Activated naive CD8-positive, alpha-beta T cell treated with anti-CD3 and anti-CD28 coated beads, Interleukin-2, amount 50 U/mL, for 16 hours (primary cell): ENCODE measurements at regions not wholly inside any gene's neighbourhood (a gene's known extent, or its start where the extent isn't known, plus 50 kb on each side); places are given as distances from the start of the nearest gene placed in this dataset.

Experiments used
- DNase-seq: peaks from one replicate; pipeline ENCODE4 v3.0.0-alpha.2; 2020; ENCODE audit warnings: low read depth, low spot score

GRCh38 chr2:118568700-118569099 lies 278.7 kb downstream of the EN1 start:
- no peak for DNase-seq

- no peak for DNase-seq
These were observed 281.5 kb downstream of the EN1 start for GRCh38 chr2:118565786-118566540.

- no peak for DNase-seq
These were observed 282.1 kb downstream of the EN1 start for GRCh38 chr2:118565301-118565700.

GRCh38 chr2:118562144-118562543 lies 285.3 kb downstream of the EN1 start:
- DNase-seq: no peak

- no peak for DNase-seq
These were observed 288.6 kb downstream of the EN1 start for GRCh38 chr2:118558846-118559245.

GRCh38 chr2:118557791-118558190 lies 289.7 kb downstream of the EN1 start:
- DNase-seq: no peak

- DNase-seq: no peak
These were observed 290.4 kb downstream of the EN1 start for GRCh38 chr2:118557016-118557415.

GRCh38 chr2:118554616-118555015 lies 292.8 kb downstream of the EN1 start:
- DNase-seq: no peak

GRCh38 chr2:118549503-118549902 lies 297.9 kb downstream of the EN1 start:
- no peak for DNase-seq

GRCh38 chr2:118548880-118549488 lies 298.5 kb downstream of the EN1 start:
- no peak for DNase-seq

GRCh38 chr2:118539290-118539689 lies 308.2 kb downstream of the EN1 start:
- no peak for DNase-seq

GRCh38 chr2:118536306-118536705 lies 311.1 kb downstream of the EN1 start:
- no peak for DNase-seq

- no peak for DNase-seq
These were observed 311.6 kb downstream of the EN1 start for GRCh38 chr2:118535818-118536212.

- no peak for DNase-seq
These were observed 312.2 kb downstream of the EN1 start for GRCh38 chr2:118535171-118535817.

- no peak for DNase-seq
These were observed 316.5 kb downstream of the EN1 start for GRCh38 chr2:118530976-118531375.

GRCh38 chr2:118529908-118530599 lies 317.4 kb downstream of the EN1 start:
- no peak for DNase-seq

GRCh38 chr2:118527571-118527970 lies 319.9 kb downstream of the EN1 start:
- no peak for DNase-seq

- no peak for DNase-seq
These were observed 322.1 kb downstream of the EN1 start for GRCh38 chr2:118525346-118525745.

GRCh38 chr2:118524911-118525310 lies 322.5 kb downstream of the EN1 start:
- DNase-seq: no peak

- DNase-seq: no peak
These were observed 323.7 kb downstream of the EN1 start for GRCh38 chr2:118523761-118524160.

- DNase-seq: no peak
These were observed 325.5 kb downstream of the EN1 start for GRCh38 chr2:118521960-118522359.

- DNase-seq: no peak
These were observed 326.2 kb downstream of the EN1 start for GRCh38 chr2:118521272-118521671.
